ENCODE measurements at regions not wholly inside any gene's neighbourhood (a gene's known extent, or its start where the extent isn't known, plus 50 kb on each side); places are given as distances from the start of the nearest gene placed in this dataset.

DNA sequence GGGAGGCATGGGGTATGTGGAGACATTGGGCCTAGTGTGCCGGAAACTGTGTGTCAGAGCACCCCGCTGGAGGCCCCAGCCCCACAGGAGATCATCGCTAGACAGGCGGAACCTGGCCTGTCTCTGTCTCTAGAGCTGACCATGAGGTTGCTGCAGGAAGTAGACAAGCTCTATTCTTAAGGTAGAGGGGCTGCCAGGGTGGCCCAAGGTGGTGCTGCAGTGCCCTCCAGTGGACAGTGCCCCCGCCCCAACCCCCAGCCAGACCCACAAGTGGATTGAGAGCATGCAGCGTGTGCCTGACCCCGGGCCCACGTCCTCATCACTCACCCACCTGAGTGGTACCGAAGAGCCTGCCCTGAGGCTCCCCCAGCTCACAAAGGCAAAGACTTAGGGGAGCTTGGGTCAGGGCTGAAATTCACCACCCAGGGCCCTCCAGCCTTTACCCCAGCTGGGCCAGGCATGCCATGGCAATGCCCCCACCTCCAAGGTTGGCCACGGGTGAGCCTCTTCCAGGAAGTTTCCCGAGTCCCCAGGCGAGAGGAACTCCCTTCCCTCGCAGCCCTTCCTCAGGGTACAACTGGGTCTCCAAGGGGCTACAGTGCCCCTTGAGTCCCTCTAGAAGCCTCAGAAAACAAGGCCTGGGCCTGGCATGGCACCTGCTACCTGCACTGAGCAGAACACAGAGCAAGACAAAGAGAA lies 155.0 kb downstream of the TTC32 start:
- no peak for FAIRE-seq

DNA sequence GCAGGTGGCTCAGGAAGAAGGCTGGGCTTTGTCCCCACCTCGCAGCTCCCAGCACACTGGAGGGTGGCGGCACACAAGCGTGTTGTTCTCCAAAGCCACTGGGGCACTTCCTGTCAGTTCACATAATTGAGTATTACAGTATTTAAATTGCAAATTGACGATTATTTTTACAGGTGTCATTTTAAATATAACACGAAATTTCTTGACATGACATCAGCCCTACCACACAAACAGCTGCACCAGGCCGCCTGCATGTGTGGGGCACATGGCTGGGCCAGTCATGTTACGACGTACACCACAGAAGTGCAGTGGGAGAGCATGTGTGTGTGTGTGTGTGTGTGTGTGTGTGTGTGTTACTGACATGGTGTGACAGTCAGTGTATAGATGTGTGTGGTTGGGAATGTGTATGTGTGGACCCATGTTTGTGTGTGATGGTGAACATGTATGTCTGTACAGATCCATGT lies 155.6 kb downstream of the TTC32 start:
- FAIRE-seq: no peak

DNA sequence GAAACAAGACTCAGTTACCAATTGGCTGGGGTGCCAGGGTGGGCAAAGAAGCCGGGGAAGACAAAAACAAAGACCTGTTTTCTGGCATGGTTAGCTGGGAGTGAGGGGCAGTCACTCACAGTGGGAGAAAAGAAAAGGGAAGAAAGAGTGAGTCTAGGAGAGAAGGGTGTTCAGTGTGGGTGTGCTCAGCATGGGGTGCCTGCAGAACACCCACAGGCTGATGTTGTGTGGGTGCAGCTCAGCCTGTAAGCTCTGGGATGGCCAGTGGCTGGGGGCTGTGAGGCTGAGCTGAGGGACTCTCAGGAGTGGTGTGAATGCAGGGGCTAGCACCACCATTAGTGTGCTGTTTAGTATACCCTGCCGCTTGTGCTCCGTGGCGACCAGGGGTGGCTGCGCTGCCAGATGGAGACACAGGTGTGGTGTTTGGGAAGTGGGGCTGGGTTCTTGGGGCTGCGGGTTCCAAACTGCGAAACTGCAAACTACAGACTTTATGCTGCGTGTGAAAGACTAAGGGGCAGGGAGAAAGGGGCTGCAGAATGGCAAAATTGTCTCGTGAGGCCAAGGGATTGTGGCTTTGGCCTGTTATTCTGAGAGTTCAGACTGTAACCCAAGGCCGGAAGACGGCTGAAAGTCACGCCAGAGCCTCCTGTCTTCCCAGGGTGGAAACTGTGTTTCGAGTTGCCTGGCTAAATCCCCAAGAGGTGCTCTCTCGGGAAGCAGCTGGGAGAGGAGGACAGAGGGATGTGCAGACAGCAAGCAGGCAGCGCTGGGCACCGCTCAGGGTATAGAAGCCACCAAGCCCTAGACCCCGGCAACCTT lies 156.3 kb downstream of the TTC32 start:
- no peak for FAIRE-seq

DNA sequence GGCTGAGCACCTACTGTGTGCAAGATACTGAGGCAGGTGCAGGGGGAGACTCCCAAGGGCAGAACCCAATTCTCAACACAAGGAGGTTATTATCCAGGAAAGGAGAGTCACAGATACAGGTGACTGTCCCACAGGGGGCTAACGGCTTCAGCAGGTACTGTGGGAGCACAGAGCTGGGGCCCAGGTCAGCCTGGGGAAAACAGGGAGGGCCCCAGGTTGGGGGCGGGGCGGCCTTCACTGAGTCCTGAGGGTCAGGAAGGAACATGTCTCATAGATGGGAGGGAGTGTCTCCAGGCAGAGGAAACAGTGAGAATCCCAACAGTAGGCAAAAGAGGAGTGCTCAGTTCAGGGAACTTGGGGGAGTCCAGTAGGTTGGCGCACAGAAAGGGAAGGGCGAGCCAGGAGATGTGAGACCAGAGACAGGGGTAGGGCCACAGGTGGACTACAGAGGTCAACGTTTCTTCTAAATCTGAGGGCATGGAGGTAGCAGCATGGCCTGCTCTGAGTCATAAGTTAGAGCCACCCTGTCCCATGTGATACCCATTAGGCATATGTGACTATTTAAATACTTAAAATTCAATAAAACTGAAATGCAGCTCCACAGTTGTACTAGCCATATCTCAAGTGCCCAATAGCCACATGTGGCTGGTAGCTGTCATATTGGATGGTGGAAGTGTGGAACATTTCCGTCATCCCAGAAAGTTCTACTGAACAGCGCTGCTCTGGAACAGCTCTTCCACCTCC lies 157.2 kb downstream of the TTC32 start:
- no peak for FAIRE-seq

DNA sequence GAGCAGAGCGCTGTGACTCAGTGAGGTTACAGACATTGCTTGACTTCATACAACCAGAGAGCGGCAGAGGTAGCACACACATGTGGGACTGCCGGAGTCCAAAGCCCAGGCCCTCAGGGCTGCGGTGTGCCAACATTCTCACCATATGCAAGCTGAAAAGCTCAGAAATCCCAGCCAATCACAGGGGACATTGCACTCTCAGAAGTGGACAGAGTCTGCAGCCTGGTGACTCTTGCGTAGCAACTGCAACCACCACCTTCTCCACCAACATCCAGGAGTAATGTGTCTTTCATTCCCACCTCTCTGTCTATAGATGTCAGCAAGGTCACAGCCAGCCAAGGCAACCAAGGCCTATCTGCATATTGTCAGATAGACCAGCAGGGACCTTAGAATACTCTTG lies 158.1 kb downstream of the TTC32 start:
- FAIRE-seq: no peak

DNA sequence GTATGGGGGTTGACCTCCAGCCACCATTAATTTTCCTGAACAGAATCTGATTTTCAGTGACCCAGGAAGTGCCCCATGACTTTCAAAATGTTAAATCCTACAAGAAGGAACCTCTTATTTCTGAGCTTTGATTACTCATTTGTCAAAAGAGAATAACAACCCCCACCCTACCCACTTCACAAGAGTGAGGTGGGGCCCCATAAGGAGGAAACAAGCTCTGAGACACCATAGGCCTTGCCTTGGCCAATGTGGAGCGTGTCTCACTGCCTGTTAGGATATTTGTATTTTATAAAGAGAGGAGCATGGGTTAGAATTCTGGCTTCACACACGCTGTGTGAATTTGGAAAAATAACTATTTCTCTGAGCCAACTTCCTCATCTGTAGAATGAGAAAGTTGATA lies 158.9 kb downstream of the TTC32 start:
- FAIRE-seq: no peak

DNA sequence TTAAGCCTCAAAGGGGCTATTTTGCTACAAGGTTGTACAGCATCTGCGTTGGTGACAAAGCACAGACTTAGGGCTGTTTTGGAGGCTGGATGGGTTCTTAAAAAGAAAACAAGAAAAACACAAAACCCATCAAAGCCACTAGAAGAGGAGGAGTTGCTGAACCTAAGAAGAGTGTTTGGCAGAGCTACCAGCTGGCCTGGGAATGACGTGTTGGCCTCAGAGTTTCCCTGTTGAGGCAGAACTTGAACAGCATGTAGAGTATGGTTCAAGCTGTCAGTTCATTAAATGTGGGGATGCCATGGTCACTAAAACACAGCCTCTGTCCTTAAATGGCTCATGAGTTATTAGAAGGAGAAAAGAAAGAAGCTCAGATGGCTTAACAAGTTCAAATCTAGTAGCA lies 162.5 kb downstream of the TTC32 start:
- no peak for FAIRE-seq

DNA sequence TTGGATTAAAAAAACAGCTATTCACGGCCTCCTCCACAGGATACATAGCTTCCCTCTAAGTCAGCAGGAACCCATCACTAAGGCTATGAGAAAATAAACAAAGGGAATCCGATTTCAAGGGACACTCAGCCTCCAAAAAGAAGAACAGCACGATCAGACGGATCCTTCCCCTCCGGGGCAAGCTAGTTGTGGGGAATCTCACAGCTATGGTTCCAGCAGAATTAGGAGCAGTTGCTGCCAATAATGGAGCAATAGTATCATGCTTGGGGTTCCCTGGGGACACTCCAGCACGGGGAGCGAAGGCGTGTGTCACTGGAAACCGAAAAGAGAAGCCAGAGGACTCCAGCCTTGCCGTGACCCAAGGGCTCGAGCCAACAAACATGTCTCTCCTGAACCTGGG lies 163.1 kb downstream of the TTC32 start:
- FAIRE-seq: no peak

DNA sequence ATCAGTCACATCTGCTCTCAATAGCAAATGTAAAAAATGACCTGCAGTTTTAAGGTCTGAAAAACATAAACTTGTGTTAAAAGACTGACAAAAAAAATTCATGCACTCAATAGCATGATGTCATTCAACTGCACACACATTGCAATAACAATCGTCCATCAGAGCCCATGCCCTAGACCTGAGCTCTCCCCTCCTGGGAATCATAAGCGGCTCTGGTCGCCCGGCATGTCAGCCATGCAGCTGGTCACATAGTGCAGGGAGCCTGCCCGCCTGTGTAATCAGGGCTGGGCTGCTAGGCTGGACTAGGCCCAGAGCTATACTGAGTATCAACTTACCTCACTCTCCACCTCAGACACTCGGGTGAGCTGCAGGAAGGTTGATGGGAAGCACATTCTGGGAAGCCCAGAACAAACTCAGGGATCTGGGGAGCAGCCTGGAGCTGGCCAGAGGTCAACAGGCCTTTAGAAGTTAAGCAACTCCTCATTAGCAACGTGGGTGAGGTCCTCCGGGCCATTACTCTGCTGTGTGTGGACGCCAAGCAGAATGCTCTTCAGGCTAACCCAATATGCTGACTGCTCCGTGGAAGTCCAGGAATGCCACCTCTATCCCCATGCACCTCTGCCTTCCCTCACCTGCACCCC lies 165.5 kb downstream of the TTC32 start:
- no peak for FAIRE-seq

DNA sequence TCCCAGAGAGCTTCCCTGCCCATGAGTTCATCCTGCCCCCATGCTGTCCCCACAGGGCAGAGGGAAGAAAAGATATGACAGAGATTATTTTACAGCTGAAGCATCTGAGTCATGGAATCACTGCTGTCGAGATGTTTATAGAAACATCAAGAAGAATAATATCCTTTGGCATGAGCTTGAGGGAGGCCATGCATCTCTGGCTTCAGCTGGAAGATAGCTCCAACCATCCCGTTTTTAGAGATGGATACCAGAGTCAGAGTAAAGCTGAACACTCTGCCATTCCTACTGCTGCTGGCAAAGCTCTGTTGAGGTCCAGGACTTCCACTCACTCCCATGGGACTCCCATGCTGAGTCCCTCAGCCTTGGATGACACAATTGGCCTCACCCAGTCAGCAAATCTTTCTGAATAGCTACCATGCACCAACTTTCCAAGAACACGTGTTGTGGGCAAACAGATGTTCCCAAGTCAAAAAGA lies 167.8 kb downstream of the TTC32 start:
- no peak for FAIRE-seq

DNA sequence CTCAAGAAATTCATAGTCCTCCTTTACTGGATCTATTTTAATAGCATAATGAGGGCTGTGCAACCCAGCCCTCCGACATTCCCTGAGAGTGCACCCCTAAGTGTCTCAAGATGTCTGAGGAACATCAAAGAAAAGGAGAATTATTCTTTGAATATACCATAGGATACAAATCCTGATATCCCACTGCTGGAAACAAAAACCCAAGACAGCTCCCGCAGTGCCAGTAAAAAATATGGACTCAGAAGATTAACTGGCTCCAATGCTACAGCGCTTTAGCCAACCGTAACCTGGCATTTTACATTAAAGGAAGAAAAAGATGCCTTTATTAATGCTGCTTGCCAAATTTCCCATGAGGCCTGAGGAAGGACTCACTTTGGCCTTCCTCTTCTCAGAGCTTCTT lies 168.4 kb downstream of the TTC32 start:
- no peak for FAIRE-seq

DNA sequence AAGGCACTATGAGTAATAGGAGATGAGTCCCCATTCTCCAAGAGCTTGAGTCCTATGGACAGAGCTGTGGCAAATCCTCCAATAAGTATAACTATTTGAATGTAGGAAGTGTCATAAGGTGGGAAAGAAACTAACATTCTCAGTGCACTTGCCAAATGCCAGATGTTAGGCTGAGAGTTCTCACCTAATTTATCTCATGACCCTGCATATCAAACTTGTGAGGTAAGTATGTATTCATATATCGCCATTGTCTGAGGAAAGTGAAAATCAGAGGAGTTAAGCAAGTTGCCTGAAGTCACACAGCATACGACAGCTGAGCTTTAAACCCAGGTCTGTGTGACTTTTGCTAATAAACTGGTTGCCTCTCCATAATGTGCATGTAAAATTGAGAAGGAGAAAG lies 169.5 kb downstream of the TTC32 start:
- no peak for FAIRE-seq

DNA sequence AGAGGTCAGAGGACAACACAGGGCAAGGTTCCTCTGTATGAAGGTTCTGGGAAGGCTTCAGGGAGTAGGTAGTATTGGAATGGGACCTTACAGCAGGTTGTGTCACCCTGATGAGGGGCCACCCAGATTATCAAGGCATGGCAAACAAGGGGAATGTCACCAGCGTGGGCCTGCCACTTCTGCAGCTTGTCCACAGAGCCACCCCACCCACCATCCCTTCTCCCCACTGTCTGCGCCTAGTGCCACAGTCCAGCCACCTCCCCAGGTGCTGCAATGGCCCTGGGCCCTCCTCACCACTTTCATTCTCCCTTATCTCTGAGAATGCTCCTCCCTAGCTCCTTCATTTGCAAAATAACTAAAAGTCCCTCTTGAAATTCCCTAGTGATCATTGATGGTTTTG lies 170.3 kb downstream of the TTC32 start:
- no peak for FAIRE-seq

DNA sequence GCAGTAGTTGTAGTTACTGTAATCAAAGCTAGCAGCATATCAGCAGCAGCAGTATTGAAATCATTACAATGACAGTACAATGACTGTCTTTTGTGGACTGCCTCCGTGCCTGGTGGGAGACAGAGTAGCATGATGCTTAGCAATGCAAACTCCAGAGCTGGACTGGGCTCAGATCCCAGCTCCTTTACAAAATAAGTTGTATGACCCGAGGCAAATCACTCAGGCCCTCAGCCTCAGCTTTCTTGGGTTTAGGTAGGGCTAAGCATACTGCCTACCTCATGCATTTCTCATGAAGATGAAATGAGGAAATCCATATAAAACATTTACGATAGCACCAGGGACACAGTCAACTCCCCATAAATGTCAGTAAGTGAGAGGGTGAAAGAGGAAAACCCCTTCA lies 170.7 kb downstream of the TTC32 start:
- no peak for FAIRE-seq

DNA sequence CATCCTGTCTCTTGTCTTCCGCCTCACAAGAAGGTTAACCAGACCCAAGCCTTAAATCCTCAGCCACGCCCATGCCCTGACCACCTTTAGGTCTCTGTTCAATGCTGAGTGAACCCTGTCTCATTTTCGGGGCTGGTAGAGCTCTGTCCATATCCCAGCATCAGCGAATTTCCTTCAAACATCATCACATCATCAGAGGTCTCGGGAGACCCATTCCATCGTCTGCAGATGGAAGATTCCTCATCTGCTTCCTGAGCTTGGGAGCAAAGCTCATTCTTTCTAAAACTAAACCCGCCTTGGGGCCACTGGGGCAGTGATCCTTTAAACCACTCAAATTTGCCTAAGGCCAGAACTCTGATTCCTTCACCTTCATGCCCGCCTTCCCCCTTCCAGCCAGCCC lies 173.7 kb downstream of the TTC32 start:
- no peak for FAIRE-seq

DNA sequence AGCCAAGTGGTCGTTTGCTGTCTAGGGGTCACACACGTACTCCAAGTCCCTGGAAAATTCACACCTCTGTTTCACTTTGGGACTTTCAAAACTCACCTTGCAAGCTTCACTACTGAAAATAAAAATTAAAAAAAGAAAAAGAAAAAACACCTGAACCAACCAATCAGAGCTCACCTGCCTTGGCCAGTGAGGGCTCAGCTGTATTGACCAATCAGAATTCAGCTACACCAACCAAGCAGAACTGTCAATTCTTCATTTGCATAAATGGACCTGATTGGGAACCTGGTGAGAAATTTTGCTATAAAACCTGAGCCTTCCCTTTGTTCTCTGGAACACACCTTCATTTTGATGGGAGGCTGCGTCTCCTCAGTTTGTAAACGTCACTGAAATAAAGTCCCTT lies 176.4 kb downstream of the TTC32 start:
- no peak for FAIRE-seq

DNA sequence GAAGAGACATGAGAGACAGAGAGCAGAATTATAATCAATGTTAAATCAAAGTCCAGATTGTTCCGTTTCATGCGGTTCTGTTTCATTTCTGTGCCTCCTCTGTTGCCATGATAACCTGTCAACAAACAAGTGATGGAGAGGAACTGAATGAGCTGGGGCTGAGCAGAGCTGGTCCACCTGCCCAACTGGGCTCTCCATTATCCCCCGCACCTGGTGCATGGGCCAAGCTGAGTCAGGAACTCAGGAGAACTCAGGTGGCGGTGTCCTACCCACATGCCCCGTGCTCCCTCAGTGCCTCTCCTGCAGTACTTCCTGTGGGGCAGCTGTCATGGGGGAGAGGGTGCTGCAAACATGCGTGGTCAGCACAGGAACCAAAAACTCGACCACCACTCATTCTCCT lies 178.8 kb downstream of the TTC32 start:
- FAIRE-seq: no peak

DNA sequence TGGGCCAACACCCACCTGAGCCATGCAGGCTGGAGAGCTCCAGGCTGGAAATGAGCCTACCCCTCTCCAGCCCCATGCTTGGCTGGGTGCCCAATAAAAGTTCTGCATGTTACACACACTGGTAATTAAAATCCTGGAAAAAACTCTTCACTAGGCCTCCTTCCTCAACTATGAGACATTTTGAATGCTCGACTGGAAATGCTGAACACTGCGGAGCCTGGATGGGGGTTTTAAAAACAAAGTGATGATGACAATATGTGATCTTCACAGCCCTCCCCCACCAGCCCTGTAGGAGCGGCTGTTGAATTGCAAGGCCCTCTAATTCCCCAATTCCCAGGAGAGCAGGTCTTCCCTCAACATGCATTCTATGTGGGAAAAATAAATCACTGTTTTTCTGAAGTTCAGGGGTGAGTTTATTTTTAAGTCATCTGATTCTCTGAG lies 179.2 kb downstream of the TTC32 start:
- FAIRE-seq: no peak

DNA sequence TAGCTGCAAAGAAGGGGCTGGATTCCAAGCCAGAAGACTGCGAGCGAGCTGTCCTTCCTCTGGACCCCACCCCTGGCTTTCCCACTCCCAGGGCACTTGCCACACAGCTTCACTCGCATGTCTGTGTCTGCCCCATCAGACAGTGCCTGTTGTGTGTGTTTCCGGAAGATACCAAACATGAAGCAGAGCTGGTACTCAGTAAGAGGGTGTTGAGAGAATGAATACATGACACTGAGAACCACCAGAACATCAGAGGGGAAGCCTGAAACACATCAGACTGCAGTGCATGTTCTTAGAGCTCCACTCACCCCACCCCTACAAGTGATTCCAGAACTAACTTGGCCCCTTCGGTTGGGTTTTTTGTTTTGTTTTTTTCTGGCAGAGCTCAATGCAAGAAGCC lies 181.5 kb downstream of the TTC32 start:
- FAIRE-seq: no peak

DNA sequence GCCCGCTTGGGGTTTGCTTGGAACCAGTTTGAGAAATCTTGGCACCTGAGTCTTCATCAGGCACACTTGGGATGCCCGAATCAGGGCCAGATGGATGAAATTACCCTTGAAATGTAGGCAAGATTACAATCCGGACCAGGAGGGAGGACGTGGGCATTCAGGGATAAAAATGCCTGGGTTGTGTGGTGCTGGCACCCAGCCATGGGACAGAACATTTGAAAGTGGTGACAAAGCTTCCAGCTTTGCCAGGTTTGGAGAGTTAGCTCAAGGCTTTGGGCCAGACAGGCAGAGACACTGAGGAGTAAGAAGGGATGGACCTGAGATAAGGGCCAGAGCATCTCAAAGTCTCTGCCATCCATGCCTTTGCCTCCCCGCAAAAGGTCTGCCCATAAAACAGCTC lies 182.2 kb downstream of the TTC32 start:
- FAIRE-seq: no peak

DNA sequence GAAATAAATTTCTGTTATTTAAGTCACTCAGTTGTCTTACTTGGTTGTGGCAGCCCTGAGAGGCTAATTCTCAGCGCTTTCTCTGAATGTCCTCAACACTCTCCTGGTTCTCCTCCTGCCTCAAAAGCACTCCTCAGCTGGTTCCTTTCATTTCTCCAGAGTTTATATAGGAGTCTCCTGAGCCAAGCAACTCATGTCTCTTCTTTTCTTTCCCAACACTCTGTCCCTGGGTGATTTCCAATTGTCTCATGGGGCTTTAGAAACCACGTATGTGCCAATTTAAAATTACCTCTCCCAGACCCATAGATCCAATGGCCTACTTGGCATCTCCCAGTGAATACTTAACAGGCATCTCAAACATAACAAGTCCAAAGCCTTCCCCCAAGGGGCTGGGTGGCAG lies 184.3 kb downstream of the TTC32 start:
- no peak for FAIRE-seq

DNA sequence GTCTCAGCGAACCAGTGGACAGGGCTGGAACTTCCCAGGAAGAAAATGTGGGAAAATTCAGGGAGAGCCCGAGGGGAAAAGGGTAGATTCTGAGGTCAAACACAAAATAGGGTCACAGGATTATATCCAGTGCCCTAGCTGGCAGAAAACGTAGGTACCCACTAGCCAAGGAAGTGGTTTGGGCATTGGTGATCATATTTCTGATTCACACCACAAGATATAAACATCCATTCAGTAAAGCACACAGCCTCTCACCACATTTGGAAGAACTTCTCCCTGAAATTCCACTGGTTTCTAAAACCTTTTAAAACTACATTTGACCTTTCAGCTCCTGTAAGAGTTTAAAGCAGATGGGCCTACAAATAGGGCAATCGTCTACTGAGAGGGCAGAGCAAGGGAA lies 186.9 kb downstream of the TTC32 start:
- no peak for FAIRE-seq

DNA sequence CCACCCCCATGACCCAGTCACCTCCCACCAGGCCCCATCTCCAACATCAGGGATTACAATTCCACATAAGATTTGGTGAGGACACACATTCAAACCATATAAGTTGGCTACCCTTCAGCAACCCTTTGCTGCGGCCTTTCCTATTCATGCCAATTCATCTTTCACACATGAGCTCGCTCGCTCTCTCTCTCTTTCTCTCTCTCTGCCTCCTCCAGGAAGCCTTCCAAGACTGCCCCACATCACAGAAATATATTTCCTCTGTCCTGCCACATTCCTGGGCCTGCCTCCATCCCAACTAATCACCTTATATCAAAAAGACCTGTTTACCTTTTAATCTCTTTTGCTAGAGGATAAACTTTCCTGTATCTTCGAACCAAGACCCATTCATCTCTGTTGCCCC lies 188.9 kb downstream of the TTC32 start:
- FAIRE-seq: no peak

All from endometrium (tissue), 2 donors.